ENCODE measurements at regions not wholly inside any gene's neighbourhood (a gene's known extent, or its start where the extent isn't known, plus 50 kb on each side); places are given as distances from the start of the nearest gene placed in this dataset.

- no peak overlapping the region for H3K4me3 ChIP-seq (replicated peaks in 1 of 3; ENCODE audit: insufficient read depth in 1 of 3, low read depth in 1 of 3, low read length in 3 of 3)
- no peak overlapping the region for H2AFZ ChIP-seq (ENCODE audit: low read depth, low read length)
- DNase-seq (ENCODE audit: low read depth, low spot score), result no peak
- dilution Hi-C loops (cut with MboI; ENCODE audit: extremely low pct_ligation_motif_present, low sequenced_read_pairs), result no loop called here
- no TSS peak for BruUV-seq (replicated peaks)
- H3K79me2 ChIP-seq (ENCODE audit: control insufficient read depth, insufficient read depth, low read length), result no peaks in the 10 kb centered on the region
- H4K20me1 ChIP-seq (replicated peaks; ENCODE audit: control insufficient read depth, extremely low read depth, insufficient read depth, low read length), result no peaks in the 10 kb centered on the region
- no peak overlapping the region for H3K27ac ChIP-seq (ENCODE audit: insufficient read depth, low read depth, low read length)
- FAIRE-seq, result no peak
- H3K9me3 ChIP-seq (replicated peaks; ENCODE audit: control insufficient read depth, insufficient read depth, low read length), result no peaks in the 10 kb centered on the region
- H3K27me3 ChIP-seq (ENCODE audit: control insufficient read depth in 2 of 2, insufficient read depth in 2 of 2, low read length in 2 of 2), result no peaks in the 10 kb centered on the region
- no peaks in the 10 kb centered on the region for H3K4me1 ChIP-seq (ENCODE audit: control insufficient read depth, extremely low read depth, insufficient read depth, low read length)
- no peaks in the 10 kb centered on the region for H3K36me3 ChIP-seq (ENCODE audit: control insufficient read depth in 2 of 2, extremely low read depth in 1 of 2, insufficient read depth in 2 of 2, low read length in 2 of 2)
- no peaks in the 10 kb centered on the region for H3K9me1 ChIP-seq (replicated peaks; ENCODE audit: control insufficient read depth, extremely low read depth, insufficient read depth, low read length)
- POLR2A ChIA-PET, result no interaction called here
- no peak overlapping the region for H3K9ac ChIP-seq (replicated peaks; ENCODE audit: extremely low read depth, insufficient read depth, low read length)
- CTCF ChIA-PET, result no interaction called here
- H3K4me2 ChIP-seq (ENCODE audit: insufficient read depth, low read length), result no peak overlapping the region
- TF ChIP-seq, protein P1, sequence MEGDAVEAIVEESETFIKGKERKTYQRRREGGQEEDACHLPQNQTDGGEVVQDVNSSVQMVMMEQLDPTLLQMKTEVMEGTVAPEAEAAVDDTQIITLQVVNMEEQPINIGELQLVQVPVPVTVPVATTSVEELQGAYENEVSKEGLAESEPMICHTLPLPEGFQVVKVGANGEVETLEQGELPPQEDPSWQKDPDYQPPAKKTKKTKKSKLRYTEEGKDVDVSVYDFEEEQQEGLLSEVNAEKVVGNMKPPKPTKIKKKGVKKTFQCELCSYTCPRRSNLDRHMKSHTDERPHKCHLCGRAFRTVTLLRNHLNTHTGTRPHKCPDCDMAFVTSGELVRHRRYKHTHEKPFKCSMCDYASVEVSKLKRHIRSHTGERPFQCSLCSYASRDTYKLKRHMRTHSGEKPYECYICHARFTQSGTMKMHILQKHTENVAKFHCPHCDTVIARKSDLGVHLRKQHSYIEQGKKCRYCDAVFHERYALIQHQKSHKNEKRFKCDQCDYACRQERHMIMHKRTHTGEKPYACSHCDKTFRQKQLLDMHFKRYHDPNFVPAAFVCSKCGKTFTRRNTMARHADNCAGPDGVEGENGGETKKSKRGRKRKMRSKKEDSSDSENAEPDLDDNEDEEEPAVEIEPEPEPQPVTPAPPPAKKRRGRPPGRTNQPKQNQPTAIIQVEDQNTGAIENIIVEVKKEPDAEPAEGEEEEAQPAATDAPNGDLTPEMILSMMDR (IDR thresholded peaks at IDR 0.05; ENCODE audit: extremely low read depth in 1 of 2, insufficient read depth in 1 of 2, low read depth in 1 of 2, low read length in 2 of 2), result no peak
- TF ChIP-seq POLR2AphosphoS5 (IDR thresholded peaks at IDR 0.05; ENCODE audit: insufficient read depth, low read depth, low read length) (no peak), EZH2 (IDR thresholded peaks at IDR 0.05; ENCODE audit: borderline replicate concordance, low read depth, low read length, severe bottlenecking) (no peak), MYC (IDR thresholded peaks at IDR 0.05; ENCODE audit: low read depth, low read length) (no peak), JUN (IDR thresholded peaks at IDR 0.05; ENCODE audit: borderline replicate concordance, insufficient read depth, insufficient read length, low read depth) (no peak), POLR2A (IDR thresholded peaks at IDR 0.05; ENCODE audit: low read depth, low read length) (no peak), FOS (IDR thresholded peaks at IDR 0.05; ENCODE audit: borderline replicate concordance, insufficient read depth, low read length) (no peak), MAX (IDR thresholded peaks at IDR 0.05; ENCODE audit: insufficient read depth, insufficient read length) (no peak), GATA2 (IDR thresholded peaks at IDR 0.05; ENCODE audit: insufficient read depth, insufficient read length, low read depth, low read length) (no peak)
- intact Hi-C loops (cut with micrococcal nuclease), result no loop called here
Observed at GRCh38 chr5:110094109-110094508, 404.4 kb downstream of the MAN2A1 start.

All from endothelial cell of umbilical vein (primary cell).